GM12801 (cell line): ENCODE measurements at regions not wholly inside any gene's neighbourhood (a gene's known extent, or its start where the extent isn't known, plus 50 kb on each side); places are given as distances from the start of the nearest gene placed in this dataset.

Experiments used
- CTCF ChIP-seq: IDR thresholded peaks from one replicate; pipeline ENCODE4 v1.5.1; 2011; ENCODE audit warnings: control low read depth; ENCODE audit not compliant: insufficient read length; ENCODE audit errors: extremely low read depth

- no peak for TF ChIP-seq CTCF
Measured at GRCh38 chr2:39902103-39902502, 123.0 kb upstream of the THUMPD2 start.

GRCh38 chr2:39898934-39899333 lies 119.9 kb upstream of the THUMPD2 start:
- TF ChIP-seq CTCF = no peak

- no peak for TF ChIP-seq CTCF
Measured at GRCh38 chr2:39897273-39897672, 118.2 kb upstream of the THUMPD2 start.

GRCh38 chr2:39894082-39894481 lies 115.0 kb upstream of the THUMPD2 start:
- no peak for TF ChIP-seq CTCF

GRCh38 chr2:39893616-39894015 lies 114.6 kb upstream of the THUMPD2 start:
- no peak for TF ChIP-seq CTCF

- TF ChIP-seq CTCF = no peak
Measured at GRCh38 chr2:39881948-39882347, 102.9 kb upstream of the THUMPD2 start.

GRCh38 chr2:39881494-39881893 lies 102.4 kb upstream of the THUMPD2 start:
- TF ChIP-seq CTCF = no peak

GRCh38 chr2:39875914-39876267 lies 96.8 kb upstream of the THUMPD2 start:
- TF ChIP-seq CTCF = no peak
